Liver (tissue), 3 donors: ENCODE measurements at regions not wholly inside any gene's neighbourhood (a gene's known extent, or its start where the extent isn't known, plus 50 kb on each side); places are given as distances from the start of the nearest gene placed in this dataset.

ENCODE experiments used
- EGR1 ChIP-seq, 2 donors: IDR thresholded peaks; 2 replicates each; pipeline ENCODE4 v1.6.1; 2016 to 2018; ENCODE audit warnings: antibody characterized with exemption in 2 of 2, low read depth in 2 of 2
- RXRA ChIP-seq, 2 donors: IDR thresholded peaks; 2 replicates each; pipeline ENCODE4 v1.6.1; 2017 to 2018; ENCODE audit warnings: antibody characterized with exemption in 2 of 2, mild to moderate bottlenecking in 1 of 2
- SP1 ChIP-seq: IDR thresholded peaks from 2 replicates; pipeline ENCODE4 v1.6.1; 2018; ENCODE audit warnings: antibody characterized with exemption, mild to moderate bottlenecking
- TAF1 ChIP-seq: conservative IDR thresholded peaks from 2 replicates; pipeline ENCODE4 v1.6.1; 2016; ENCODE audit warnings: antibody characterized with exemption, mild to moderate bottlenecking
- ZBTB33 ChIP-seq: IDR thresholded peaks from 2 replicates; pipeline ENCODE4 v1.6.1; 2016; ENCODE audit warnings: antibody characterized with exemption
- TF ChIP-seq, protein P1 (sequence below): IDR thresholded peaks from 2 replicates; pipeline ENCODE4 v1.6.1; 2016; ENCODE audit warnings: antibody characterized with exemption, mild to moderate bottlenecking
- TF ChIP-seq, protein P2 (sequence below): fragments of 150-350 bp; IDR thresholded peaks from 2 replicates; pipeline ENCODE4 v1.5.1; 2017; ENCODE audit warnings: improper control_type of control experiment, low read depth, low read length; ENCODE audit not compliant: missing input control
- donor health status: healthy.
- donor health status: healthy.

GRCh38 chr9:135344915-135345500, 134.6 kb upstream of the PPP1R26 start:
- TF ChIP-seq, protein P1, sequence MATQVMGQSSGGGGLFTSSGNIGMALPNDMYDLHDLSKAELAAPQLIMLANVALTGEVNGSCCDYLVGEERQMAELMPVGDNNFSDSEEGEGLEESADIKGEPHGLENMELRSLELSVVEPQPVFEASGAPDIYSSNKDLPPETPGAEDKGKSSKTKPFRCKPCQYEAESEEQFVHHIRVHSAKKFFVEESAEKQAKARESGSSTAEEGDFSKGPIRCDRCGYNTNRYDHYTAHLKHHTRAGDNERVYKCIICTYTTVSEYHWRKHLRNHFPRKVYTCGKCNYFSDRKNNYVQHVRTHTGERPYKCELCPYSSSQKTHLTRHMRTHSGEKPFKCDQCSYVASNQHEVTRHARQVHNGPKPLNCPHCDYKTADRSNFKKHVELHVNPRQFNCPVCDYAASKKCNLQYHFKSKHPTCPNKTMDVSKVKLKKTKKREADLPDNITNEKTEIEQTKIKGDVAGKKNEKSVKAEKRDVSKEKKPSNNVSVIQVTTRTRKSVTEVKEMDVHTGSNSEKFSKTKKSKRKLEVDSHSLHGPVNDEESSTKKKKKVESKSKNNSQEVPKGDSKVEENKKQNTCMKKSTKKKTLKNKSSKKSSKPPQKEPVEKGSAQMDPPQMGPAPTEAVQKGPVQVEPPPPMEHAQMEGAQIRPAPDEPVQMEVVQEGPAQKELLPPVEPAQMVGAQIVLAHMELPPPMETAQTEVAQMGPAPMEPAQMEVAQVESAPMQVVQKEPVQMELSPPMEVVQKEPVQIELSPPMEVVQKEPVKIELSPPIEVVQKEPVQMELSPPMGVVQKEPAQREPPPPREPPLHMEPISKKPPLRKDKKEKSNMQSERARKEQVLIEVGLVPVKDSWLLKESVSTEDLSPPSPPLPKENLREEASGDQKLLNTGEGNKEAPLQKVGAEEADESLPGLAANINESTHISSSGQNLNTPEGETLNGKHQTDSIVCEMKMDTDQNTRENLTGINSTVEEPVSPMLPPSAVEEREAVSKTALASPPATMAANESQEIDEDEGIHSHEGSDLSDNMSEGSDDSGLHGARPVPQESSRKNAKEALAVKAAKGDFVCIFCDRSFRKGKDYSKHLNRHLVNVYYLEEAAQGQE: no peak
- TF ChIP-seq, protein P2, sequence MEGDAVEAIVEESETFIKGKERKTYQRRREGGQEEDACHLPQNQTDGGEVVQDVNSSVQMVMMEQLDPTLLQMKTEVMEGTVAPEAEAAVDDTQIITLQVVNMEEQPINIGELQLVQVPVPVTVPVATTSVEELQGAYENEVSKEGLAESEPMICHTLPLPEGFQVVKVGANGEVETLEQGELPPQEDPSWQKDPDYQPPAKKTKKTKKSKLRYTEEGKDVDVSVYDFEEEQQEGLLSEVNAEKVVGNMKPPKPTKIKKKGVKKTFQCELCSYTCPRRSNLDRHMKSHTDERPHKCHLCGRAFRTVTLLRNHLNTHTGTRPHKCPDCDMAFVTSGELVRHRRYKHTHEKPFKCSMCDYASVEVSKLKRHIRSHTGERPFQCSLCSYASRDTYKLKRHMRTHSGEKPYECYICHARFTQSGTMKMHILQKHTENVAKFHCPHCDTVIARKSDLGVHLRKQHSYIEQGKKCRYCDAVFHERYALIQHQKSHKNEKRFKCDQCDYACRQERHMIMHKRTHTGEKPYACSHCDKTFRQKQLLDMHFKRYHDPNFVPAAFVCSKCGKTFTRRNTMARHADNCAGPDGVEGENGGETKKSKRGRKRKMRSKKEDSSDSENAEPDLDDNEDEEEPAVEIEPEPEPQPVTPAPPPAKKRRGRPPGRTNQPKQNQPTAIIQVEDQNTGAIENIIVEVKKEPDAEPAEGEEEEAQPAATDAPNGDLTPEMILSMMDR: no peak
- TF ChIP-seq TAF1 (no peak), RXRA (IDR thresholded peaks at IDR 0.05) (no peak), EGR1 (IDR thresholded peaks at IDR 0.05; ENCODE audit: low read depth in 2 of 2) (no peak), SP1 (no peak), ZBTB33 (no peak)
